ENCODE measurements at regions not wholly inside any gene's neighbourhood (a gene's known extent, or its start where the extent isn't known, plus 50 kb on each side); places are given as distances from the start of the nearest gene placed in this dataset.

DNA sequence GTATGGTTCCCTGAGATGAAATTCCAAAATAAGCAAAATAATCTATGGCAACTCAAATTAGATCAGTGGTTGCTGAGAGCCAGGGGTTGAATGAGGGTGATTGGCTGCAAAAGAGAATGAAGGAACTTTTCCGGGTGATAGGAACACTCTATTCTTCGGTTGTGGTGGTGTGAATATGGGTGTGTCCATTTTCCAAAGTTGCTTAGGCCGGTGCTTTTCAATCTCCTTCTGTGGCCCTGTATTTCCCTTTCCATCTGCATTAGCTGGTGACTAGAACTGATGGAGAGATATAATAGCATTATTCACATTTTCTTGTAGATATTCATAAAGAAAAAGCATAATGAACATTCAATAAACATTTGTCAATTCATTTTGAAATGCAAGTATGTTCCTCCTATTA, 382.9 kb downstream of the TFEC start:
- no peaks in the 10 kb centered on the region for H3K4me1 Mint-ChIP-seq
- Histone ChIP-seq H4K20me1 (ENCODE audit: low read depth) (no peaks in the 10 kb centered on the region), H3F3A (ENCODE audit: low read depth) (no peaks in the 10 kb centered on the region), H3K27ac (no peak overlapping the region), H3K4me3 (no peak overlapping the region), H3K36me3 (no peaks in the 10 kb centered on the region), H3K4me1 (no peaks in the 10 kb centered on the region), H3K4me2 (no peak overlapping the region), H2AFZ (replicated peaks) (no peak overlapping the region), H3K79me2 (ENCODE audit: low read depth) (no peaks in the 10 kb centered on the region), H3K27me3 (no peaks in the 10 kb centered on the region), H3K9ac (no peak overlapping the region), H3K9me3 (ENCODE audit: low read depth) (no peaks in the 10 kb centered on the region)
- no peaks in the 10 kb centered on the region for H3K36me3 Mint-ChIP-seq
- DNase-seq (ENCODE audit: low spot score): no peak
- no peak overlapping the region for H3K27ac Mint-ChIP-seq
- TF ChIP-seq, protein P1, sequence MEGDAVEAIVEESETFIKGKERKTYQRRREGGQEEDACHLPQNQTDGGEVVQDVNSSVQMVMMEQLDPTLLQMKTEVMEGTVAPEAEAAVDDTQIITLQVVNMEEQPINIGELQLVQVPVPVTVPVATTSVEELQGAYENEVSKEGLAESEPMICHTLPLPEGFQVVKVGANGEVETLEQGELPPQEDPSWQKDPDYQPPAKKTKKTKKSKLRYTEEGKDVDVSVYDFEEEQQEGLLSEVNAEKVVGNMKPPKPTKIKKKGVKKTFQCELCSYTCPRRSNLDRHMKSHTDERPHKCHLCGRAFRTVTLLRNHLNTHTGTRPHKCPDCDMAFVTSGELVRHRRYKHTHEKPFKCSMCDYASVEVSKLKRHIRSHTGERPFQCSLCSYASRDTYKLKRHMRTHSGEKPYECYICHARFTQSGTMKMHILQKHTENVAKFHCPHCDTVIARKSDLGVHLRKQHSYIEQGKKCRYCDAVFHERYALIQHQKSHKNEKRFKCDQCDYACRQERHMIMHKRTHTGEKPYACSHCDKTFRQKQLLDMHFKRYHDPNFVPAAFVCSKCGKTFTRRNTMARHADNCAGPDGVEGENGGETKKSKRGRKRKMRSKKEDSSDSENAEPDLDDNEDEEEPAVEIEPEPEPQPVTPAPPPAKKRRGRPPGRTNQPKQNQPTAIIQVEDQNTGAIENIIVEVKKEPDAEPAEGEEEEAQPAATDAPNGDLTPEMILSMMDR (IDR thresholded peaks at IDR 0.05): no peak
- TF ChIP-seq EZH2 (IDR thresholded peaks at IDR 0.05): no peak
- no peak for TF ChIP-seq EZH2phosphoT487 (IDR thresholded peaks at IDR 0.05)
- H3K9me3 Mint-ChIP-seq: peaks cover 2% of the 10 kb centered on the region
- H3K4me3 Mint-ChIP-seq: no peak overlapping the region
- H3K27me3 Mint-ChIP-seq (ENCODE audit: insufficient read depth, low read depth): no peaks in the 10 kb centered on the region

DNA sequence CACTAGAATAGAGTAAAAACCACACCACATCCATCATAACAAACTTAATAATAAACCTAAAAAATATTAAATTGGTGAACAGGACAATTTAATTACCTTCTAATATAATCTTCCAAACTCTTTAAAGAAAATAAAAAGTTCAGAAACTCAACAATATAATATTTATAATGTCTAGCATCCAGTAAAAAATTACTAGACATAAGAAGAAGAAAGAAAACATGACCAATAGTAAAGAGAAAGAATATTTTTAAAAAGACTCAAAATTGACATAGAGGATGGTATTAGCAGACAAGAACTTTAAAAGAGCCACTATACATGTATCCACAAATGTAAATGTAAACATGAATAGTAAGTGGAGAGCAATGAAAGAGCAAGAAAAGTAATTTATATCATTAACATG, 388.4 kb downstream of the TFEC start:
- H3K27ac ChIP-seq: no peak overlapping the region
- peaks cover 10% of the 10 kb centered on the region for H3K4me1 Mint-ChIP-seq
- no peaks in the 10 kb centered on the region for H3K79me2 ChIP-seq (ENCODE audit: low read depth)
- no peak for DNase-seq (ENCODE audit: low spot score)
- no peak overlapping the region for H3K4me3 Mint-ChIP-seq
- peaks cover 8% of the 10 kb centered on the region for H4K20me1 ChIP-seq (ENCODE audit: low read depth)
- no peaks in the 10 kb centered on the region for H3K9me3 ChIP-seq (ENCODE audit: low read depth)
- peaks cover 9% of the 10 kb centered on the region for H3K27me3 ChIP-seq
- no peak overlapping the region for H2AFZ ChIP-seq (replicated peaks)
- no peak overlapping the region for H3K4me3 ChIP-seq
- H3F3A ChIP-seq (ENCODE audit: low read depth): peaks cover 5% of the 10 kb centered on the region
- peaks cover 6% of the 10 kb centered on the region for H3K27me3 Mint-ChIP-seq (ENCODE audit: insufficient read depth, low read depth)
- peaks cover 7% of the 10 kb centered on the region for H3K9me3 Mint-ChIP-seq
- H3K9ac ChIP-seq: no peak overlapping the region
- H3K27ac Mint-ChIP-seq: no peak overlapping the region
- TF ChIP-seq EZH2phosphoT487 (IDR thresholded peaks at IDR 0.05): no peak
- TF ChIP-seq, protein P1 (IDR thresholded peaks at IDR 0.05): no peak
- TF ChIP-seq EZH2 (IDR thresholded peaks at IDR 0.05): no peak
- peaks cover 7% of the 10 kb centered on the region for H3K4me1 ChIP-seq
- peaks cover 2% of the 10 kb centered on the region for H3K36me3 Mint-ChIP-seq
- no peaks in the 10 kb centered on the region for H3K36me3 ChIP-seq
- H3K4me2 ChIP-seq: no peak overlapping the region

DNA sequence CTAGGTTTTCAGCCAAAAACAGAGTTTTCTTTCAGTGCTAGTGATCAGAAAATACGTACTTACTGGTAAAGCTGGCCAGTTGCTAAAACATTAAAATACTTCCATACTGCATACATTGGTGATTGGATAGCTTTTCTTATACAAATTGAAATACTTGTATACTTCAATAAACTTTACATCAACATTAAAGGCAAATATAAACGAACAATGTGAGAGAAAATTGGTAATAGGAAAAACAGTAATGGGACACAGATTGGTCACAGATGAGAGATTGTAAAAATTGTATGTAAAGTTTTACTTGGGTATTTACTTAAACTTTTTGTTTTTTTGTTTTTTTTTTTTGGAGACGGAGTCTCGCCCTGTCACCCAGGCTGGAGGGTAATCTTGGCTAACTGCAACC, 391.7 kb downstream of the TFEC start:
- Mint-ChIP-seq H3K27ac (no peak overlapping the region), H3K36me3 (peaks cover 2% of the 10 kb centered on the region), H3K9me3 (peaks cover 5% of the 10 kb centered on the region), H3K4me3 (no peak overlapping the region), H3K27me3 (ENCODE audit: insufficient read depth, low read depth) (peaks cover 6% of the 10 kb centered on the region), H3K4me1 (peaks cover 10% of the 10 kb centered on the region)
- Histone ChIP-seq H3K79me2 (ENCODE audit: low read depth) (no peaks in the 10 kb centered on the region), H3K9ac (no peak overlapping the region), H3K36me3 (no peaks in the 10 kb centered on the region), H3K4me1 (peaks cover 7% of the 10 kb centered on the region), H4K20me1 (ENCODE audit: low read depth) (peaks cover 8% of the 10 kb centered on the region), H3K9me3 (ENCODE audit: low read depth) (no peaks in the 10 kb centered on the region), H3K4me3 (no peak overlapping the region), H3K27ac (no peak overlapping the region), H3K27me3 (peaks cover 9% of the 10 kb centered on the region), H3F3A (ENCODE audit: low read depth) (peaks cover 5% of the 10 kb centered on the region), H2AFZ (replicated peaks) (no peak overlapping the region), H3K4me2 (no peak overlapping the region)
- no peak for DNase-seq (ENCODE audit: low spot score)
- TF ChIP-seq EZH2 (IDR thresholded peaks at IDR 0.05): no peak
- TF ChIP-seq EZH2phosphoT487 (IDR thresholded peaks at IDR 0.05): no peak
- TF ChIP-seq, protein P1 (IDR thresholded peaks at IDR 0.05): no peak
